Lower lobe of right lung (tissue), 2 donors: ENCODE measurements at regions not wholly inside any gene's neighbourhood (a gene's known extent, or its start where the extent isn't known, plus 50 kb on each side); places are given as distances from the start of the nearest gene placed in this dataset.

Experiments
- ATAC-seq, 2 donors: fragments of 200-7000 bp; cut with Tn5 transposase; one replicate each; pipeline ENCODE4 v1.9.1; 2020 to 2022; ENCODE audit warnings: mild to moderate bottlenecking in 2 of 2, moderate library complexity in 2 of 2
- DNase-seq: peaks from one replicate; pipeline ENCODE4 v3.0.0-alpha.2; 2020
- H3K27ac ChIP-seq: fragments of 200-600 bp; one replicate; pipeline ENCODE4 v1.8.0; 2022
- H3K27me3 ChIP-seq: fragments of 200-600 bp; one replicate; pipeline ENCODE4 v1.8.0; 2022; ENCODE audit warnings: low read depth
- H3K36me3 ChIP-seq: fragments of 200-600 bp; one replicate; pipeline ENCODE4 v1.8.0; 2022; ENCODE audit warnings: mild to moderate bottlenecking
- H3K4me1 ChIP-seq: fragments of 200-600 bp; one replicate; pipeline ENCODE4 v1.8.0; 2022
- H3K4me3 ChIP-seq: fragments of 200-600 bp; one replicate; pipeline ENCODE4 v1.8.0; 2022; ENCODE audit warnings: mild to moderate bottlenecking
- H3K9me3 ChIP-seq: fragments of 200-600 bp; one replicate; pipeline ENCODE4 v1.8.0; 2022
- CTCF ChIP-seq: fragments of 200-600 bp; IDR thresholded peaks from one replicate; pipeline ENCODE4 v1.8.0; 2022; ENCODE audit warnings: antibody characterized with exemption, mild to moderate bottlenecking
- intact Hi-C: fragments of 100-400 bp; cut with DNase I; formaldehyde crosslinking; loops from one replicate; pipeline ENCODE4 v1.11.0; 2022
- donor health status: DM: no; HTN: yes; CAD: no; lungs with severe emphysema.

DNA sequence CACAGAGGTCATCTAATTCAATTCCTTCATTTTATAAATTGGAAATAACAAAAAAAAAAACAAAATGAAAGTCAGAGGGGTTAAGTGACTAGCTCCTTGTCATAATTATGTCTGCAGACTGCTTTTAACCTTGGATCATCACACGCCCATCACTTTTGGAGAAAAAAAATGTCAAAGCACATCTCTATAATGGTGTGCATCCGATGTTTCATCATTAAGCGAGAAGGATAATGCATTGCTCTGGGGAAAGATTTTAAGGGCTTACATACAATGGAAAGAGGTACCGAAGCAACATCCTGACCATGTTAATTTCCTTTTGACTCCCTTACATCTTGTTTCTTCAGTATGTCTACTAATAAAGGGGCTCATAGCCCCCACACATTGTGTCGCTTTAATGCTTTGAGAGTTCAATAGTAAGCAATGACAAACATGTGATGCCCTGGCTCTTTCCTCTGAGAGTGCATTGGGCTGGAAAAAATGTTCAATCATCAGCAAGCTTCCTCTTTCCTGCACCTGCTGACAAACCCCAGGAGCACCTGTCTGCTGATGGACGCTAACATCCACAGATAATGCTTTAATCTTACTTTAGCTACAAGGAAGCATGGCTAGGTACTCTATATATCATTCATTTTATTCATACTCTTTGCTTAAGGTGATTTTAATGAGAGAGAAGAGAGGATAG is 242.2 kb downstream of the SMARCA2 start:
- no peaks in the 10 kb centered on the region for H3K27me3 ChIP-seq
- H3K4me1 ChIP-seq, result peaks cover 9% of the 10 kb centered on the region
- no peak overlapping the region for H3K27ac ChIP-seq
- no peak for ATAC-seq
- no peak for DNase-seq
- intact Hi-C loops, result no loop called here
- H3K9me3 ChIP-seq, result no peaks in the 10 kb centered on the region
- no peak overlapping the region for H3K4me3 ChIP-seq
- H3K36me3 ChIP-seq, result no peaks in the 10 kb centered on the region
- no peak for TF ChIP-seq CTCF

DNA sequence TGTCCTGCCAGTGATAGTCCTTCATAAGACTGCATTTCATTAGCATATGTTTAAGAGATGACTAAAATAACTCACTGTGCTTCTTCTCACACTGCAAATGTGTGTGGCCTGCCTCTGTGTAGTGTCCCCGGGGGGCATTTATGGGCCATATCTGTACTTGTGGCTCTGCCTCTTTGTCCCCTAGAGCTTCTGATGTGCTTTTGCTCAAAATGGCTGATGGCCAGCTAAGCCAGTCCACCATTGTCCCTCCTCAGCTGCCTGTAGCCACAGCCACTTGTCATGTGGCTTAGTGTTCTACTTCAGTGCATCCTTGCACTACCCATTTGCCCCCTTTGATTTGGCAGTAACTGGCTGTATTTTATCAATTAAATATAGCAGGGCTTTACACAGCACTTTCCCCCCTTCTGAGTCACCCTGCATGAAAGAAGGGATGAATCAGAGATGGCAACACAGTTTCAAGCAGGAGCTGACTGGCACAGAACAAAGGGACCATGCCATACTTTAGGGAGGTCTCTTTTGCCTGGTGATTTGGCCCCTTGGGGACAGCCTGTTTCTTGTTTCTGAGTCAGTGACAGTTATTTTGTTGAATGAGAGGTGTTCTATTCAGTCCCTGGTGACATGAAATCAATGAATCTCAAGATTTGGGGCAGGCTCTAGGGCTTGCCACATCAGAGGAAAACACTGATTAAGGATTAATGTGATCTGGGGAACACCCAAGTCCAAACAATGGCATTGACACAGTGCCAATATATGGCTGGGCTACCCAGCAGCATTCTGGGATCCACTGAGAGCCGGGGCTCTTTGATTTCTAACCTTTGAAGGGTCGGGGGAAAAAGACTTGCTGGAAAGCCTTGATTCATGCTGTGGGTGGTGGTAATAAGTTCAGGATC is 245.5 kb downstream of the SMARCA2 start:
- no peaks in the 10 kb centered on the region for H3K36me3 ChIP-seq

DNA sequence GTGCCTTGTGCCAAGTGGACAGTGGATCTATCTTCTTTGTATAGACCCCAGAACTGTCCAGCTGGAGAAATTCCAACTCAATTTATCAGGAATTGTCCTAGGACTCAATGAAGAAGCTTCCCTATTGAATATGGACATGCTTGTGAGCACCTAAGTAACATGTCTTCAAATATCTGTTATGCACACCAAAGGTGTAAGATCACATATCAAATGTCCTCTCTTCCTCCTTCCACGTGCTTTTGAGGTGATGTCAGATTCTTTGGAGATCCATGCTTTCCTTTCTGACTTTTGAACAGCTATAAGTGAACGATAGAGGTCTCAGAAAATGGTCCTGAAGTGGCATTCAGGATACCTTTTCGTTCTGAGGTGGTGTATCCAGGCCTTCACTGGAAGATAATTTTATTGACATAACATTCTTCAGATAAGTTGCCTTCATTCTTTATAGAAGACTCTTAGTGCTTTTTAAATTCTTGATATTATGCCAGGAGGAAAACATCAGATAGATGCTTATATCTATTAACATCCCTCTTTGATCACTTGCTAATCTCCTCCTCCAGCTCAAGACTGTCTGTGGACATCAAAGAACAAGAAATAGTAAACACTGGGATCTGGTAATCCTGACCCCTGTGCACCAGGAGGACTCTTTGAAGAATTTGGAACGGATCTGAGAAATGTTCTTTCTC is 246.4 kb downstream of the SMARCA2 start:
- Histone ChIP-seq H3K4me3 (no peak overlapping the region), H3K9me3 (no peaks in the 10 kb centered on the region), H3K27me3 (no peaks in the 10 kb centered on the region), H3K27ac (no peak overlapping the region), H3K36me3 (no peaks in the 10 kb centered on the region), H3K4me1 (peaks cover 9% of the 10 kb centered on the region)
- DNase-seq, result no peak
- no peak for TF ChIP-seq CTCF
- intact Hi-C loops, result no loop called here
- ATAC-seq, result no peak

More for the DNA sequence above, 245.5 kb downstream of the SMARCA2 start:
- Histone ChIP-seq H3K4me1 (peaks cover 9% of the 10 kb centered on the region), H3K4me3 (no peak overlapping the region), H3K27ac (no peak overlapping the region), H3K27me3 (no peaks in the 10 kb centered on the region), H3K9me3 (no peaks in the 10 kb centered on the region)
- DNase-seq (no peak), ATAC-seq (peak; percentile 17 to 35)
- TF ChIP-seq CTCF, result no peak
- intact Hi-C loops, result no loop called here

GRCh38 chr9:2262386-2263071 is 247.4 kb downstream of the SMARCA2 start:
- no peaks in the 10 kb centered on the region for H3K9me3 ChIP-seq
- H3K4me3 ChIP-seq, result no peak overlapping the region
- no peaks in the 10 kb centered on the region for H3K27me3 ChIP-seq
- no peak overlapping the region for H3K27ac ChIP-seq
- H3K36me3 ChIP-seq, result no peaks in the 10 kb centered on the region
- DNase-seq, result no peak
- no peak for ATAC-seq
- H3K4me1 ChIP-seq, result peaks cover 9% of the 10 kb centered on the region
- intact Hi-C loops, result no loop called here
- TF ChIP-seq CTCF, result no peak

DNA sequence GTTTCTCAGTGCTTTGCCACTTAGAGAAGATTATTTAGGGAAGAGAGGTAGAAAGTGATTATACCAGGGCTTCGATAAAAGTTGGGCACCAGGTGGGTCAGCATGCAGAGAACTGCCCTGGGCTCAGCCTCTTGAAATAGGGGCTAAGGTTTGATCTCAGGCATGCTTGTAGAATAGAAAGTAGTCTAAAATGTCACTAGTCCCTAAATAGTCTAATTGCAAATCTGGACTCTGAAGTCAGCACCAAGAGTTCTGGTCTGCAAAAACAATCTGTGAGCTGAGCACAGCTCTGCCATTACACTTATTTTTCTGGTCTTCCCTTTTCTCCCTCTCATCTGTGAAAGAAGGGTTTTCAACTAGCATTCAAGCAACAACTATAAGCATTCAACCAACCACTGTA is 248.0 kb downstream of the SMARCA2 start:
- Histone ChIP-seq H3K4me3 (no peak overlapping the region), H3K9me3 (no peaks in the 10 kb centered on the region), H3K27ac (no peak overlapping the region), H3K27me3 (no peaks in the 10 kb centered on the region), H3K36me3 (no peaks in the 10 kb centered on the region), H3K4me1 (peaks cover 9% of the 10 kb centered on the region)
- no peak for TF ChIP-seq CTCF
- DNase-seq (no peak), ATAC-seq (no peak)
- intact Hi-C loops, result no loop called here
